ENCODE measurements at regions not wholly inside any gene's neighbourhood (a gene's known extent, or its start where the extent isn't known, plus 50 kb on each side); places are given as distances from the start of the nearest gene placed in this dataset.
"Not testable (repeated sequence)": the region's sequence is repeated elsewhere in the genome, so short reads cannot be mapped to it uniquely, and the experiment has no call there.

GRCh38 chr1:817071-817599 is 106.6 kb upstream of the SAMD11 start:
- DNase-seq, result not testable (repeated sequence)

- DNase-seq, result not testable (repeated sequence)
Observed at GRCh38 chr1:817658-818617, 105.8 kb upstream of the SAMD11 start.

GRCh38 chr1:818618-819291 is 105.0 kb upstream of the SAMD11 start:
- DNase-seq, result no peak

- no peak for DNase-seq
Observed at GRCh38 chr1:820962-821361, 102.8 kb upstream of the SAMD11 start.

GRCh38 chr1:826808-827207 is 96.9 kb upstream of the SAMD11 start:
- DNase-seq, result not testable (repeated sequence)

- peak; percentile 76 for DNase-seq
Observed at GRCh38 chr1:827211-828063, 96.3 kb upstream of the SAMD11 start.

- DNase-seq, result not testable (repeated sequence)
Observed at GRCh38 chr1:829324-829723, 94.4 kb upstream of the SAMD11 start.

GRCh38 chr1:829932-830331 is 93.8 kb upstream of the SAMD11 start:
- DNase-seq, result not testable (repeated sequence)

GRCh38 chr1:830750-831149 is 93.0 kb upstream of the SAMD11 start:
- not testable (repeated sequence) for DNase-seq

GRCh38 chr1:831522-831921 is 92.2 kb upstream of the SAMD11 start:
- DNase-seq, result no peak

GRCh38 chr1:832136-832535 is 91.6 kb upstream of the SAMD11 start:
- peak; percentile 54 for DNase-seq

GRCh38 chr1:833226-833625 is 90.5 kb upstream of the SAMD11 start:
- DNase-seq, result not testable (repeated sequence)

- DNase-seq, result not testable (repeated sequence)
Observed at GRCh38 chr1:835509-835908, 88.2 kb upstream of the SAMD11 start.

- DNase-seq, result not testable (repeated sequence)
Observed at GRCh38 chr1:837601-838000, 86.1 kb upstream of the SAMD11 start.

- not testable (repeated sequence) for DNase-seq
Observed at GRCh38 chr1:838291-838690, 85.4 kb upstream of the SAMD11 start.

- not testable (repeated sequence) for DNase-seq
Observed at GRCh38 chr1:840592-840991, 83.1 kb upstream of the SAMD11 start.

- not testable (repeated sequence) for DNase-seq
Observed at GRCh38 chr1:841671-842425, 81.9 kb upstream of the SAMD11 start.

- DNase-seq, result not testable (repeated sequence)
Observed at GRCh38 chr1:842799-843198, 80.9 kb upstream of the SAMD11 start.

- DNase-seq, result not testable (repeated sequence)
Observed at GRCh38 chr1:843946-844345, 79.8 kb upstream of the SAMD11 start.

- no peak for DNase-seq
Observed at GRCh38 chr1:844472-845026, 79.2 kb upstream of the SAMD11 start.

GRCh38 chr1:845641-846040 is 78.1 kb upstream of the SAMD11 start:
- DNase-seq, result not testable (repeated sequence)

All from DMS153 (cell line).